WTC11 (cell line): ENCODE measurements at regions not wholly inside any gene's neighbourhood (a gene's known extent, or its start where the extent isn't known, plus 50 kb on each side); places are given as distances from the start of the nearest gene placed in this dataset.

Experiments
- ATAC-seq: fragments of 200-7000 bp; cut with Tn5 transposase; 2 replicates; pipeline ENCODE4 v1.10.0; 2021; ENCODE audit warnings: mild to moderate bottlenecking, moderate library complexity
- CTCF ChIA-PET: fragments of 300-600 bp; sonication (Branson Sonifier 250); formaldehyde crosslinking; loops from one replicate; lab custom pipeline; 2021; ENCODE audit warnings: antibody characterized with exemption; lab: Charles Lee
- POLR2A ChIA-PET: fragments of 350-600 bp; sonication (Branson Sonifier 250); formaldehyde crosslinking; loops from one replicate; lab custom pipeline; 2021; ENCODE audit warnings: antibody characterized with exemption; lab: Charles Lee
- DNase-seq: peaks from one replicate; pipeline ENCODE4 v3.0.0; 2021; ENCODE audit warnings: low spot score
- H3K27ac Mint-ChIP-seq: 2 replicates; pipeline ENCODE4 v1.8.0; 2021; ENCODE audit warnings: mixed read lengths
- H3K27me3 Mint-ChIP-seq: 2 replicates; pipeline ENCODE4 v1.8.0; 2021; ENCODE audit warnings: low read depth, mild to moderate bottlenecking, moderate library complexity, mixed read lengths
- H3K36me3 Mint-ChIP-seq: 2 replicates; pipeline ENCODE4 v1.8.0; 2021; ENCODE audit warnings: mixed read lengths
- H3K4me1 Mint-ChIP-seq: 2 replicates; pipeline ENCODE4 v1.8.0; 2022; ENCODE audit warnings: mixed read lengths
- H3K4me3 Mint-ChIP-seq: 2 replicates; pipeline ENCODE4 v1.8.0; 2021; ENCODE audit warnings: mild to moderate bottlenecking, moderate library complexity, mixed read lengths
- H3K9me3 Mint-ChIP-seq: 2 replicates; pipeline ENCODE4 v1.8.0; 2021; ENCODE audit warnings: mixed read lengths
- CTCF ChIP-seq: fragments of 200-600 bp; IDR thresholded peaks from 2 replicates; pipeline ENCODE4 v1.8.0; 2022; ENCODE audit warnings: antibody characterized with exemption
- EMX1 ChIP-seq: fragments of 250-450 bp; sonication (Bioruptor Pico); IDR thresholded peaks from 2 replicates; pipeline ENCODE4 v1.8.0; 2021; ENCODE audit warnings: mild to moderate bottlenecking
- ETV6 ChIP-seq: sonication (generic); formaldehyde crosslinking; IDR thresholded peaks from 2 replicates; pipeline ENCODE4 v1.8.1; 2022; ENCODE audit warnings: mild to moderate bottlenecking, missing genetic modification reagents
- FOXJ3 ChIP-seq: sonication (generic); formaldehyde crosslinking; IDR thresholded peaks from 2 replicates; pipeline ENCODE4 v1.9.0; 2021; ENCODE audit warnings: missing genetic modification reagents, mild to moderate bottlenecking, borderline replicate concordance
- FOXP1 ChIP-seq: sonication (generic); formaldehyde crosslinking; IDR thresholded peaks from 2 replicates; pipeline ENCODE4 v1.8.0; 2022; ENCODE audit warnings: missing genetic modification reagents, mild to moderate bottlenecking, moderate library complexity, borderline replicate concordance
- GTF2I ChIP-seq: fragments of 250-450 bp; sonication (Bioruptor Pico); conservative IDR thresholded peaks from 2 replicates; pipeline ENCODE4 v1.4.0; 2021; ENCODE audit warnings: mild to moderate bottlenecking
- JUN ChIP-seq: sonication (generic); formaldehyde crosslinking; IDR thresholded peaks from 2 replicates; pipeline ENCODE4 v1.8.0; 2023; ENCODE audit warnings: mild to moderate bottlenecking, missing genetic modification reagents
- NR1H2 ChIP-seq: sonication (generic); formaldehyde crosslinking; IDR thresholded peaks from 2 replicates; pipeline ENCODE4 v1.9.0; 2021; ENCODE audit warnings: mild to moderate bottlenecking, moderate library complexity, missing genetic modification reagents
- NR2C2 ChIP-seq: sonication (generic); formaldehyde crosslinking; IDR thresholded peaks from 2 replicates; pipeline ENCODE4 v1.8.0; 2022; ENCODE audit warnings: mild to moderate bottlenecking, missing genetic modification reagents
- PRDM15 ChIP-seq: sonication (generic); formaldehyde crosslinking; IDR thresholded peaks from 2 replicates; pipeline ENCODE4 v1.8.0; 2022; ENCODE audit warnings: missing genetic modification reagents
- SMAD3 ChIP-seq: sonication (generic); formaldehyde crosslinking; IDR thresholded peaks from 2 replicates; pipeline ENCODE4 v1.8.0; 2022; ENCODE audit warnings: missing genetic modification reagents, mild to moderate bottlenecking, borderline replicate concordance
- TCF7 ChIP-seq: sonication (generic); formaldehyde crosslinking; IDR thresholded peaks from 2 replicates; pipeline ENCODE4 v1.8.0; 2022; ENCODE audit warnings: mild to moderate bottlenecking, low read depth, missing genetic modification reagents, moderate library complexity
- ZNF263 ChIP-seq: sonication (generic); formaldehyde crosslinking; IDR thresholded peaks from 2 replicates; pipeline ENCODE4 v1.8.1; 2022; ENCODE audit warnings: low read depth, mild to moderate bottlenecking, moderate library complexity, missing genetic modification reagents
- ZNF281 ChIP-seq: sonication (generic); formaldehyde crosslinking; IDR thresholded peaks from 2 replicates; pipeline ENCODE4 v1.8.0; 2023; ENCODE audit warnings: mild to moderate bottlenecking, missing genetic modification reagents
- ZNF416 ChIP-seq: fragments of 250-450 bp; sonication (Bioruptor Pico); IDR thresholded peaks from 2 replicates; pipeline ENCODE4 v1.9.0; 2021; ENCODE audit warnings: mild to moderate bottlenecking, inconsistent platforms
- ZNF423 ChIP-seq: fragments of 250-450 bp; sonication (Bioruptor Pico); IDR thresholded peaks from 2 replicates; pipeline ENCODE4 v2.1.2; 2022; ENCODE audit warnings: mild to moderate bottlenecking, moderate library complexity
- TF ChIP-seq, protein P1 (sequence below): fragments of 250-450 bp; sonication (Bioruptor Pico); conservative IDR thresholded peaks from 2 replicates; pipeline ENCODE4 v1.9.0; 2021; ENCODE audit warnings: mild to moderate bottlenecking

- Mint-ChIP-seq H3K9me3 (no peaks in the 10 kb centered on the region), H3K27ac (no peak overlapping the region), H3K4me1 (peaks cover 31% of the 10 kb centered on the region), H3K36me3 (no peaks in the 10 kb centered on the region), H3K4me3 (no peak overlapping the region), H3K27me3 (no peaks in the 10 kb centered on the region)
- CTCF ChIA-PET = no interaction called here
- TF ChIP-seq SMAD3 (CRISPR knock-in tag) = no peak
- POLR2A ChIA-PET = no interaction called here
- ATAC-seq (peak; percentile 44; the same call in 1 of the 2 replicates), DNase-seq (no peak)
These were observed 672.2 kb upstream of the LRRN3 start for GRCh38 chr7:110418659-110419280.

- H3K36me3 Mint-ChIP-seq = no peaks in the 10 kb centered on the region
- H3K9me3 Mint-ChIP-seq = no peaks in the 10 kb centered on the region
- H3K27me3 Mint-ChIP-seq = no peaks in the 10 kb centered on the region
- no peak overlapping the region for H3K4me3 Mint-ChIP-seq
- DNase-seq (no peak), ATAC-seq (no peak)
- TF ChIP-seq NR1H2 (no peak), JUN (CRISPR knock-in tag) (no peak), ETV6 (CRISPR knock-in tag) (no peak), GTF2I (CRISPR knock-in tag) (no peak), CTCF (no peak), ZNF281 (CRISPR knock-in tag) (no peak), EMX1 (CRISPR knock-in tag) (no peak), ZNF263 (CRISPR knock-in tag) (no peak), FOXJ3 (CRISPR knock-in tag) (no peak)
- ChIA-PET CTCF (no interaction called here), POLR2A (no interaction called here)
- H3K27ac Mint-ChIP-seq = no peak overlapping the region
- peaks cover 31% of the 10 kb centered on the region for H3K4me1 Mint-ChIP-seq
These were observed 670.1 kb upstream of the LRRN3 start for GRCh38 chr7:110420788-110421187.

DNA sequence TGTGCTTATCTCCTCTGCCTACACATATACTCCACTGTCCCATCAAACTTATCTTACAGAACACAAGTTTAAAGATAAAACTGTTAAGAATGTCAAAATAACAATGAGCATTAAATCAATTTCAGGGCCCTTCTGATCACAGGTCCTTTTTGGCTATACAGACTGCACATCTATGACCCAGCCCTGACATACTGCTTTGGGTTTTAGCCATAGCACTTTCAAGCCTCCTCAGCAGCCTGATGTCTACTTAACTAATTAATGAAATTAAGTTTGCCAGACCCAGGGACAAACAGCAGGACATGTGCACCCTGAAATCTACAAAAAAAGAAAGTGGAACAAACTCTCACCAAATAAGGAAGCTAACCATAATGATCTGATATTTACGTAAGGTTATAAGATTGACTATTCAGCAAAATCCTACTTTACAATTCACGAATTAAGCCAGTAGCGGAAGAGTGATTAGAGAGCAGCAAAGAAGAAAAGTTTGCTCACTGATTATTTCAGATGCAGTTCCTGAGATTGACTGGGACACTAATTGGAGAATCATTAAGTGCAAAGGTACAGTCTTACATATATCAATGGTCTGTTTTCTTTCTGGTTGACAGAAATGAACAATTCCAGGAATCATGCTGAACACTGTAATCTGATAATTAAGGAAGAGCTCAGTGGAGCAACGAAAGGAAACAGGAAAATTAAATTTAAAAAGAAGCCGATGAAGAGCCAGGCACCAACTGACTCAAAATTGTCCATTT lies 669.3 kb upstream of the LRRN3 start:
- Mint-ChIP-seq H3K4me3 (no peak overlapping the region), H3K27me3 (no peaks in the 10 kb centered on the region), H3K36me3 (no peaks in the 10 kb centered on the region), H3K9me3 (peaks cover 4% of the 10 kb centered on the region; the same call in 1 of the 2 replicates), H3K4me1 (peaks cover 26% of the 10 kb centered on the region), H3K27ac (no peak overlapping the region)
- ChIA-PET CTCF (no interaction called here), POLR2A (no interaction called here)
- no peak for DNase-seq
- no peak for ATAC-seq
- TF ChIP-seq NR2C2 (CRISPR knock-in tag) (no peak), TCF7 (CRISPR knock-in tag) (no peak), FOXP1 (no peak), PRDM15 (CRISPR knock-in tag) (no peak), ZNF281 (CRISPR knock-in tag) (no peak), ZNF423 (no peak), ZNF416 (CRISPR knock-in tag) (no peak)
- TF ChIP-seq, protein P1, sequence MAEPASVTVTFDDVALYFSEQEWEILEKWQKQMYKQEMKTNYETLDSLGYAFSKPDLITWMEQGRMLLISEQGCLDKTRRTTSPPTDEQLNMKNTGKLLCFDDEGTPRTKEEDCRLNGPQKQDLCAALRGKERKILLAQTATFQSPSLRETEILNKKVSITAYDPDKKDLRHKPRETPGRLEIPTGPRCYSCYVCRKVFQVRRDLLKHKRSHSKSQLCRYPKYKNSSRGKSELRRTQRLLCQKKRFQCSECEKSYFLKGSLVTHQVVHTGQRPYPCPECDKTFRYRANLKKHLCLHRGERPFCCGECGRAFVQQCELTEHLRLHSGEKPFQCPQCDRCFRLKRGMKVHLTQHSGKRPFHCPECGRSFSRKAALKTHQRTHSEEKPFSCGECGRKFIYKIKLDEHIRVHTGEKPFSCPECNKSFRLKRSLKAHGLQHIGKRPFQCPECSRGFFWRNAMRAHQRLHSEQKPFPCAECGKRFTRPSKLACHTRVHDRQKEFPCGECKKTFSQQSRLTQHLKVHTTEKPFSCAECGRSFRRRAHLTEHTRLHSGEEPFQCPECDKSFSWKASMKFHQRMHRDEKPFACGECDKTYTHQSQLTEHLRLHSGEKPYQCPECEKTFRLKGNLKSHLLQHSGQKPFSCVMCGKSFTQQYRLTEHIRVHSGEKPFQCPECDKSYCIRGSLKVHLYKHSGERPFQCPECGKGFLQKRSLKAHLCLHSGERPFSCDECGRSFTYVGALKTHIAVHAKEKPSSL (CRISPR knock-in tag) = no peak
